HCT116 (cell line): ENCODE measurements at regions not wholly inside any gene's neighbourhood (a gene's known extent, or its start where the extent isn't known, plus 50 kb on each side); places are given as distances from the start of the nearest gene placed in this dataset.

Experiments
- CBX3 ChIP-seq: IDR thresholded peaks from 2 replicates; pipeline ENCODE4 v1.6.1; 2012; ENCODE audit warnings: low read depth
- CTCF ChIP-seq, 3 experiments: fragments of 200-600 bp in 1 of 3; sonication (generic) in 1 of 3; IDR thresholded peaks in 2 of 3; conservative IDR thresholded peaks in 1 of 3; 2 replicates each; pipeline ENCODE4 v1.5.1; 2012 to 2017; ENCODE audit warnings: low read depth in 2 of 3, low read length in 2 of 3, antibody characterized with exemption in 1 of 3, borderline replicate concordance in 1 of 3, control low read depth in 1 of 3, mild to moderate bottlenecking in 1 of 3, mixed read lengths in 1 of 3, mixed run types in 1 of 3, moderate library complexity in 1 of 3; ENCODE audit not compliant: insufficient read depth in 1 of 3
- EZH2 ChIP-seq: fragments of 200-600 bp; sonication (generic); IDR thresholded peaks from 2 replicates; pipeline ENCODE4 v1.6.1; 2017; ENCODE audit warnings: antibody characterized with exemption, mixed run types
- FOSL1 ChIP-seq: IDR thresholded peaks from 2 replicates; pipeline ENCODE4 v1.6.1; 2012; ENCODE audit warnings: low read depth
- JUND ChIP-seq: IDR thresholded peaks from 2 replicates; pipeline ENCODE4 v1.6.1; 2012
- MAX ChIP-seq: IDR thresholded peaks from 2 replicates; pipeline ENCODE4 v1.6.1; 2012
- RAD21 ChIP-seq: IDR thresholded peaks from 2 replicates; pipeline ENCODE4 v1.6.1; 2012; ENCODE audit warnings: low read depth, mild to moderate bottlenecking
- SIN3A ChIP-seq: IDR thresholded peaks from 2 replicates; pipeline ENCODE4 v1.6.1; 2012; ENCODE audit warnings: low read depth
- SP1 ChIP-seq: IDR thresholded peaks from 2 replicates; pipeline ENCODE4 v1.6.1; 2012; ENCODE audit warnings: low read depth
- ZFX ChIP-seq: fragments of 450-650 bp; IDR thresholded peaks from 2 replicates; pipeline ENCODE4 v1.6.1; 2017
- ZNF274 ChIP-seq: fragments of 200-500 bp; sonication (Bioruptor generic); IDR thresholded peaks from 2 replicates; pipeline ENCODE4 v1.6.1; 2014; ENCODE audit warnings: mild to moderate bottlenecking, low read depth, low read length, inconsistent platforms

GRCh38 chr7:67912437-67912836 lies 915.8 kb downstream of the TYW1 start:
- TF ChIP-seq MAX (no peak), EZH2 (no peak), ZNF274 (no peak), CTCF (IDR thresholded peaks at IDR 0.05 in 2 of 3, conservative IDR thresholded peaks at IDR 0.05 in 1 of 3; ENCODE audit: borderline replicate concordance in 1 of 3, insufficient read depth in 1 of 3, low read depth in 2 of 3, low read length in 2 of 3) (no peak), SP1 (no peak), JUND (no peak), FOSL1 (no peak), SIN3A (no peak), RAD21 (no peak), CBX3 (no peak), ZFX (no peak)
